ENCODE measurements at regions not wholly inside any gene's neighbourhood (a gene's known extent, or its start where the extent isn't known, plus 50 kb on each side); places are given as distances from the start of the nearest gene placed in this dataset.

GRCh38 chr2:37869771-37870170 is 55.3 kb upstream of the RMDN2 start:
- TF ChIP-seq CTCF (IDR thresholded peaks at IDR 0.05) (no peak), EP300 (IDR thresholded peaks at IDR 0.05) (no peak), POLR2A (IDR thresholded peaks at IDR 0.05) (no peak)
- H3K27ac ChIP-seq: no peak overlapping the region
- H3K36me3 ChIP-seq: no peaks in the 10 kb centered on the region
- H3K4me1 ChIP-seq: peaks cover 0 to 17% (median 7%) of the 10 kb centered on the region in 4 donors
- H3K27me3 ChIP-seq: no peaks in the 10 kb centered on the region
- H3K9me3 ChIP-seq: no peaks in the 10 kb centered on the region
- no peak for DNase-seq (ENCODE audit: low spot score in 2 of 2)
- H3K4me3 ChIP-seq: no peak overlapping the region
- WGBS, 2 donors: 59 to 71% methylated on average over 1 of the region's 1 CpG

- peaks cover 0 to 23% (median 10%) of the 10 kb centered on the region in 4 donors for H3K4me1 ChIP-seq
- no peaks in the 10 kb centered on the region for H3K27me3 ChIP-seq
- H3K9me3 ChIP-seq: no peaks in the 10 kb centered on the region
- no peaks in the 10 kb centered on the region for H3K36me3 ChIP-seq
- WGBS, 2 donors: 35 to 39% methylated on average over 4 of the region's 4 CpGs
- TF ChIP-seq CTCF (IDR thresholded peaks at IDR 0.05): no peak
- no peak for TF ChIP-seq POLR2A (IDR thresholded peaks at IDR 0.05)
- no peak for TF ChIP-seq EP300 (IDR thresholded peaks at IDR 0.05)
- H3K27ac ChIP-seq: peak overlapping the region in 1 of 4 donors; percentile 3
- no peak for DNase-seq (ENCODE audit: low spot score in 2 of 2)
- H3K4me3 ChIP-seq: no peak overlapping the region
These were observed 54.3 kb upstream of the RMDN2 start for GRCh38 chr2:37870829-37871228.

GRCh38 chr2:37871456-37872191 is 53.5 kb upstream of the RMDN2 start:
- H3K9me3 ChIP-seq: no peaks in the 10 kb centered on the region
- TF ChIP-seq EP300 (IDR thresholded peaks at IDR 0.05) (no peak), CTCF (IDR thresholded peaks at IDR 0.05) (no peak), POLR2A (IDR thresholded peaks at IDR 0.05) (no peak)
- peaks cover 0 to 23% (median 11%) of the 10 kb centered on the region in 4 donors for H3K4me1 ChIP-seq
- H3K4me3 ChIP-seq: no peak overlapping the region
- H3K36me3 ChIP-seq: no peaks in the 10 kb centered on the region
- no peak for DNase-seq (ENCODE audit: low spot score in 2 of 2)
- WGBS, 2 donors: 57 to 59% methylated on average over 7 of the region's 7 CpGs
- H3K27ac ChIP-seq: peak overlapping the region in 1 of 4 donors; percentile 29
- H3K27me3 ChIP-seq: no peaks in the 10 kb centered on the region

- 81 to 84% methylated on average over 5 of the region's 5 CpGs for WGBS, 2 donors
- H3K9me3 ChIP-seq: no peaks in the 10 kb centered on the region
- peak overlapping the region in 1 of 4 donors; percentile 29 for H3K27ac ChIP-seq
- DNase-seq (ENCODE audit: low spot score in 2 of 2): no peak
- H3K36me3 ChIP-seq: no peaks in the 10 kb centered on the region
- TF ChIP-seq CTCF (IDR thresholded peaks at IDR 0.05): no peak
- no peak for TF ChIP-seq POLR2A (IDR thresholded peaks at IDR 0.05)
- TF ChIP-seq EP300 (IDR thresholded peaks at IDR 0.05): no peak
- peaks cover 0 to 30% (median 11%) of the 10 kb centered on the region in 4 donors for H3K4me1 ChIP-seq
- H3K4me3 ChIP-seq: no peak overlapping the region
- H3K27me3 ChIP-seq: no peaks in the 10 kb centered on the region
These were observed 52.8 kb upstream of the RMDN2 start for GRCh38 chr2:37872192-37872750.

GRCh38 chr2:37873229-37873628 is 51.9 kb upstream of the RMDN2 start:
- Histone ChIP-seq H3K27me3 (no peaks in the 10 kb centered on the region), H3K4me3 (no peak overlapping the region), H3K9me3 (no peaks in the 10 kb centered on the region), H3K4me1 (peaks cover 0 to 31% (median 11%) of the 10 kb centered on the region in 4 donors), H3K27ac (no peak overlapping the region), H3K36me3 (no peaks in the 10 kb centered on the region)
- DNase-seq (ENCODE audit: low spot score in 2 of 2): no peak
- TF ChIP-seq EP300 (IDR thresholded peaks at IDR 0.05): no peak
- no peak for TF ChIP-seq CTCF (IDR thresholded peaks at IDR 0.05)
- no peak for TF ChIP-seq POLR2A (IDR thresholded peaks at IDR 0.05)
- WGBS, 2 donors: 67 to 86% methylated on average over 3 of the region's 3 CpGs
